Suprapubic skin (tissue), 4 donors: ENCODE measurements at regions not wholly inside any gene's neighbourhood (a gene's known extent, or its start where the extent isn't known, plus 50 kb on each side); places are given as distances from the start of the nearest gene placed in this dataset.

Source experiments
- DNase-seq, 2 donors: peaks; one replicate each; pipeline ENCODE4 v3.0.0-alpha.2; 2019; ENCODE audit warnings: low spot score in 2 of 2
- H3K27ac ChIP-seq: fragments of 200-600 bp; sonication (generic); one replicate; pipeline ENCODE4 v1.5.1; 2019
- H3K27me3 ChIP-seq: fragments of 200-600 bp; sonication (generic); one replicate; pipeline ENCODE4 v1.5.1; 2019
- H3K36me3 ChIP-seq: fragments of 200-600 bp; sonication (generic); one replicate; pipeline ENCODE4 v1.5.1; 2019
- H3K4me1 ChIP-seq: fragments of 200-600 bp; sonication (generic); one replicate; pipeline ENCODE4 v1.5.1; 2019
- H3K4me3 ChIP-seq: fragments of 200-600 bp; sonication (generic); one replicate; pipeline ENCODE4 v1.5.1; 2019; ENCODE audit warnings: mild to moderate bottlenecking
- H3K9me3 ChIP-seq: fragments of 200-600 bp; sonication (generic); one replicate; pipeline ENCODE4 v1.5.1; 2019
- EP300 ChIP-seq: sonication (generic); formaldehyde crosslinking; IDR thresholded peaks from one replicate; pipeline ENCODE4 v1.6.1; 2017; ENCODE audit warnings: antibody characterized with exemption
- POLR2A ChIP-seq, 2 donors: fragments of 450-650 bp; IDR thresholded peaks; one replicate each; pipeline ENCODE4 v1.6.1; 2017; ENCODE audit warnings: antibody characterized with exemption in 2 of 2, mild to moderate bottlenecking in 2 of 2, moderate library complexity in 2 of 2
- POLR2AphosphoS5 ChIP-seq, 3 donors: sonication (generic); formaldehyde crosslinking; IDR thresholded peaks; one replicate each; pipeline ENCODE4 v1.6.1; 2017; ENCODE audit warnings: antibody characterized with exemption in 3 of 3
- WGBS: methylation state at CpG from one replicate; pipeline ENCODE4 v1.1.5; 2018; 5-methylcytosine and 5-hydroxymethylcytosine counted together
- TF ChIP-seq, protein P1 (sequence below), 2 donors: fragments of 200-600 bp in 1 of 2; fragments of 450-650 bp in 1 of 2; sonication (generic) in 1 of 2; IDR thresholded peaks; one replicate each; pipeline ENCODE4 v1.5.1; 2016 to 2019; ENCODE audit warnings: antibody characterized with exemption in 2 of 2, mild to moderate bottlenecking in 1 of 2, moderate library complexity in 1 of 2

DNA sequence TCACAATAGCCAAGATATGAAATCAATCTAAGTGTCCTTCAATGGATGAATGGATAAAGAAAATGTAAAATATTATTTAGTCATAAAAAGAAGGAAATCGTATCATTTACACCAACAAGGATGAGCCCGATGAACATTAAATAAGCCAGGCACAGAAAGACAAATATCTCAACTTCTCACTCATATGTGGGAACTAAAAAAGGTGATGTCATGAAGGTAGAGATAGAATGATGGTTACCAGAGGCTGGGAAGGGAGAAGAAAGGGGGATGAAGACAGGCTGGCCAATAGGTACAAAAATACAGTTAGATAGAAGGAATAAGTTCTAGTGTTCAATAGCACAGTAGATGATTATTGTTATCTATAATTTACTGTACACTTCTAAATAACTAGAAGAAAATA is 94.9 kb upstream of the RAP1B start:
- H3K9me3 ChIP-seq: no peaks in the 10 kb centered on the region
- no peaks in the 10 kb centered on the region for H3K27me3 ChIP-seq
- no peaks in the 10 kb centered on the region for H3K36me3 ChIP-seq
- DNase-seq: no peak
- no peak overlapping the region for H3K4me3 ChIP-seq
- 88% methylated on average over 2 of the region's 2 CpGs for WGBS
- TF ChIP-seq POLR2AphosphoS5 (IDR thresholded peaks at IDR 0.05) (no peak), EP300 (no peak), POLR2A (IDR thresholded peaks at IDR 0.05) (no peak)
- TF ChIP-seq, protein P1, sequence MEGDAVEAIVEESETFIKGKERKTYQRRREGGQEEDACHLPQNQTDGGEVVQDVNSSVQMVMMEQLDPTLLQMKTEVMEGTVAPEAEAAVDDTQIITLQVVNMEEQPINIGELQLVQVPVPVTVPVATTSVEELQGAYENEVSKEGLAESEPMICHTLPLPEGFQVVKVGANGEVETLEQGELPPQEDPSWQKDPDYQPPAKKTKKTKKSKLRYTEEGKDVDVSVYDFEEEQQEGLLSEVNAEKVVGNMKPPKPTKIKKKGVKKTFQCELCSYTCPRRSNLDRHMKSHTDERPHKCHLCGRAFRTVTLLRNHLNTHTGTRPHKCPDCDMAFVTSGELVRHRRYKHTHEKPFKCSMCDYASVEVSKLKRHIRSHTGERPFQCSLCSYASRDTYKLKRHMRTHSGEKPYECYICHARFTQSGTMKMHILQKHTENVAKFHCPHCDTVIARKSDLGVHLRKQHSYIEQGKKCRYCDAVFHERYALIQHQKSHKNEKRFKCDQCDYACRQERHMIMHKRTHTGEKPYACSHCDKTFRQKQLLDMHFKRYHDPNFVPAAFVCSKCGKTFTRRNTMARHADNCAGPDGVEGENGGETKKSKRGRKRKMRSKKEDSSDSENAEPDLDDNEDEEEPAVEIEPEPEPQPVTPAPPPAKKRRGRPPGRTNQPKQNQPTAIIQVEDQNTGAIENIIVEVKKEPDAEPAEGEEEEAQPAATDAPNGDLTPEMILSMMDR (IDR thresholded peaks at IDR 0.05): no peak
- H3K4me1 ChIP-seq: no peaks in the 10 kb centered on the region
- H3K27ac ChIP-seq: no peak overlapping the region

DNA sequence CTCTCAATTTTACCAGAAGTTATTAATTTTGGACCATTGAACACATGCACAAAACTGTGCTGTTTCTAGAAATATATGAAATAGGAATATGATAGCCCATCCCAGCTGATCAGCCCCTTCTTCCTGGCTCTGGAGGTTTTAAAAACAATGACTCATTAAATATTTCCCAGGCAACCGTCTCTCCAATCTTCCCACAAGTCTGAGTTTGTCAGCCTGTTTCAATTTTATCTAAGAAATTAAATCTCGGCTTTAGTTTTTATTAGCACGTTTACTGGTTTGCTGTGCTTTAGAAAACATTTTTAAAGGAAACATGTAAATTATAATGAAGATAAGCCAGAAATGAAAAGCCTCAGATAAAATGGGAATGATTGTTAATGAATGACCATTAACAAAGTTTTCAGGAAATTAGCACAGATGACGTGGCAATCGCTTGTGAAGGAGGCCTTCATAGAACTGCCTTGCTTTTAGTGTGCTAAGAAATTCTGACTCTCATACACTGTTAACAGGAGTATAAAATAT is 89.3 kb upstream of the RAP1B start:
- no peak overlapping the region for H3K27ac ChIP-seq
- 30% methylated on average over 5 of the region's 5 CpGs for WGBS

DNA sequence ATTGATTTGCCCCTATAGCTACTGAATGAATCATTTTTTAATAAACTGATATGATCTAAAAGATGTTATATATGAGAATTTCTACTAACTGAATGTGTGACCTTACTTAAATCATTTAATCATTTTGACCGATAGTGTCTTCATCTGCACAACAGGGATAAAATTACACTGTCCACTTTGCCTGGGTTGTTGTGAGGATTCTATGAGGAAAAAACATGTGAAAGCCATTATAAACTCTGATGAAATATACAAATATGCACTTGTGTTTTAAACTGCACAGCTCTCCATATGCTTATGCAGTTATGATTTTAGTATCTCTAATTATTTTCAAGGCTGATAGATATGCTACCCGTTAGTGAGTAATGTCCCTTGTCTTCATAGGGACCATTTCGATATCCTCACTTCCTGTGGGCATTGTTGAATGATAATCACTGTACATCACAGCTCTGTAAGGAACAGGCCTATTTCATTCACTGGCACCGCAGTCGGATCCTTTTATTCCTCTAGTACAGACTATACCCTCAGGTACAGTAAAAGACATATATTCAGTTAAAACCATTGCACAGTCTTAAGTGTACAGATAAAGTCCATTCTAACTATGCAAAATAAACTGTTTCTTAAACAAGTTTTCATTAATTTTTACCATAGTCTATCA is 88.7 kb upstream of the RAP1B start:
- DNase-seq: no peak
- H3K9me3 ChIP-seq: no peaks in the 10 kb centered on the region
- WGBS: 81% methylated on average over 5 of the region's 5 CpGs

More for the DNA sequence above, 89.3 kb upstream of the RAP1B start:
- no peaks in the 10 kb centered on the region for H3K9me3 ChIP-seq
- TF ChIP-seq POLR2A (IDR thresholded peaks at IDR 0.05): no peak
- no peak for TF ChIP-seq EP300
- TF ChIP-seq POLR2AphosphoS5 (IDR thresholded peaks at IDR 0.05): no peak
- TF ChIP-seq, protein P1 (IDR thresholded peaks at IDR 0.05): no peak
- H3K4me1 ChIP-seq: peaks cover 7% of the 10 kb centered on the region
- no peak overlapping the region for H3K4me3 ChIP-seq
- no peak for DNase-seq
- H3K27me3 ChIP-seq: no peaks in the 10 kb centered on the region
- H3K36me3 ChIP-seq: no peaks in the 10 kb centered on the region

DNA sequence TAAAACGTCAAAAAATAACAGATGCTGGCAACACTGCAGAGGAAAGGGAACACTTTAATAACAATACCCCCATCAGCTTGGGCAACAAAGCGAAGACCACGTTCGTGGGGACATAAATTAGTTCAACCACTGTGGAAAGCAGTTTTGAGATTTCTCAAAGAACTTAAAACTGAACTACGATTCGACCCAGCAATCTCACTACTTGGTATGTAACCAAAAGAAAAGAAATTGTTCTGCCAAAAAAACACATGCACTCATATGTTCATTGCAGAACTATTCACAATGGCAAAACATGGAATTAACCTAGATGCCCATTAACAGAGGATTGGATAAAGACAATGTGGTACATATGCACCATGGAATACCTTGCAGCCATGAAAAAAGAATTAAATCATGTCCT is 81.2 kb upstream of the RAP1B start:
- Histone ChIP-seq H3K27ac (no peak overlapping the region), H3K4me1 (peaks cover 11% of the 10 kb centered on the region), H3K9me3 (no peaks in the 10 kb centered on the region), H3K36me3 (no peaks in the 10 kb centered on the region), H3K4me3 (no peak overlapping the region), H3K27me3 (no peaks in the 10 kb centered on the region)
- no peak for DNase-seq
- WGBS: 67% methylated on average over 6 of the region's 6 CpGs
- TF ChIP-seq, protein P1 (IDR thresholded peaks at IDR 0.05): no peak
- TF ChIP-seq POLR2A (IDR thresholded peaks at IDR 0.05) (no peak), EP300 (no peak), POLR2AphosphoS5 (IDR thresholded peaks at IDR 0.05) (no peak)

More for the DNA sequence above, 88.7 kb upstream of the RAP1B start:
- Histone ChIP-seq H3K36me3 (no peaks in the 10 kb centered on the region), H3K27ac (no peak overlapping the region), H3K4me3 (no peak overlapping the region), H3K4me1 (peaks cover 7% of the 10 kb centered on the region), H3K27me3 (no peaks in the 10 kb centered on the region)
- TF ChIP-seq POLR2A (IDR thresholded peaks at IDR 0.05) (no peak), EP300 (no peak), POLR2AphosphoS5 (IDR thresholded peaks at IDR 0.05) (no peak)
- TF ChIP-seq, protein P1 (IDR thresholded peaks at IDR 0.05): no peak

DNA sequence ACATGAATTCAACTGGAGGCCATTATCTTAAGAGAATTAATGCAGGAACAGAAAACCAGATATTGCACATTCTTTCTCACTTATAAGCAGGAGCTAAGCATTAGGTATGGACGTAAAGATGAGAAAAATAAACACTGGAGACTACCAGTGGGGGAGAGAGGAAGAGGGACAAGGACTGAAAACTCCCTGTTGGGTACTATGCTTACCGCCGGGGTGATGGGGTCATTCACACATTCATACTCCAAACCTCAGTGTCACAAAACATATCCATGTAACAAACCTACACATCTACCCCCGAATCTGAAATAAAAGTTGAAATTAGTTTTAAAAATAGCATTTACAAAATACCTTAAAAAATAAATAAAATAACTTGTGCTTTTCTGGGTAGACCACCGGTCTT is 80.8 kb upstream of the RAP1B start:
- TF ChIP-seq EP300: no peak
- DNase-seq: no peak
- Histone ChIP-seq H3K4me1 (peaks cover 11% of the 10 kb centered on the region), H3K27ac (no peak overlapping the region), H3K4me3 (no peak overlapping the region), H3K9me3 (no peaks in the 10 kb centered on the region), H3K36me3 (no peaks in the 10 kb centered on the region), H3K27me3 (no peaks in the 10 kb centered on the region)
- WGBS: 90% methylated on average over 5 of the region's 5 CpGs
